HEK293T (cell line): ENCODE measurements at regions not wholly inside any gene's neighbourhood (a gene's known extent, or its start where the extent isn't known, plus 50 kb on each side); places are given as distances from the start of the nearest gene placed in this dataset.

Experiments
- CTCF ChIA-PET: fragments of 350-600 bp; formaldehyde crosslinking; extraction: SDS; loops from one replicate; lab custom pipeline; 2021; ENCODE audit warnings: antibody characterized with exemption, inconsistent platforms; lab: Yijun Ruan, JAX
- POLR2A ChIA-PET: fragments of 350-600 bp; formaldehyde crosslinking; extraction: SDS; loops from one replicate; lab custom pipeline; 2020; ENCODE audit warnings: antibody characterized with exemption, inconsistent platforms; lab: Yijun Ruan, JAX
- DNase-seq: peaks from one replicate; pipeline ENCODE4 v3.0.0; 2012; ENCODE audit warnings: mixed read lengths; ENCODE audit errors: extremely low spot score
- ARNT ChIP-seq: fragments of 450-650 bp; IDR thresholded peaks from 2 replicates; pipeline ENCODE4 v1.6.1; 2017; ENCODE audit warnings: mild to moderate bottlenecking
- BHLHE40 ChIP-seq: fragments of 450-650 bp; IDR thresholded peaks from 2 replicates; pipeline ENCODE4 v1.6.1; 2016; ENCODE audit warnings: mild to moderate bottlenecking, moderate library complexity, borderline replicate concordance
- CTBP1 ChIP-seq: fragments of 450-650 bp; IDR thresholded peaks from 2 replicates; pipeline ENCODE4 v1.6.1; 2016; ENCODE audit warnings: borderline replicate concordance
- ELF4 ChIP-seq: fragments of 450-650 bp; IDR thresholded peaks from 2 replicates; pipeline ENCODE4 v1.6.1; 2017; ENCODE audit warnings: antibody characterized with exemption
- FOXA1 ChIP-seq: fragments of 450-650 bp; IDR thresholded peaks from 2 replicates; pipeline ENCODE4 v1.6.1; 2016; ENCODE audit warnings: mild to moderate bottlenecking
- FOXK2 ChIP-seq: fragments of 450-650 bp; IDR thresholded peaks from 2 replicates; pipeline ENCODE4 v1.6.1; 2016; ENCODE audit warnings: mild to moderate bottlenecking
- FOXM1 ChIP-seq: fragments of 450-650 bp; IDR thresholded peaks from 2 replicates; pipeline ENCODE4 v1.6.1; 2017; ENCODE audit warnings: mild to moderate bottlenecking, borderline replicate concordance
- HDGF ChIP-seq: fragments of 450-650 bp; IDR thresholded peaks from 2 replicates; pipeline ENCODE4 v1.6.1; 2017; ENCODE audit warnings: antibody characterized with exemption, borderline replicate concordance
- L3MBTL2 ChIP-seq: fragments of 450-650 bp; conservative IDR thresholded peaks from 2 replicates; pipeline ENCODE4 v1.6.1; 2016; ENCODE audit warnings: mild to moderate bottlenecking
- LEF1 ChIP-seq: fragments of 450-650 bp; IDR thresholded peaks from 2 replicates; pipeline ENCODE4 v1.6.1; 2017; ENCODE audit warnings: mild to moderate bottlenecking, borderline replicate concordance
- NFRKB ChIP-seq: fragments of 450-650 bp; IDR thresholded peaks from 2 replicates; pipeline ENCODE4 v1.6.1; 2016; ENCODE audit warnings: mild to moderate bottlenecking, moderate library complexity
- PKNOX1 ChIP-seq: fragments of 450-650 bp; IDR thresholded peaks from 2 replicates; pipeline ENCODE4 v1.6.1; 2016
- SP1 ChIP-seq: fragments of 450-650 bp; IDR thresholded peaks from 2 replicates; pipeline ENCODE4 v1.6.1; 2017
- SUZ12 ChIP-seq: fragments of 450-650 bp; IDR thresholded peaks from 2 replicates; pipeline ENCODE4 v1.6.1; 2016; ENCODE audit warnings: mild to moderate bottlenecking
- TARDBP ChIP-seq: fragments of 450-650 bp; IDR thresholded peaks from 2 replicates; pipeline ENCODE4 v1.6.1; 2016
- ZNF384 ChIP-seq: fragments of 450-650 bp; IDR thresholded peaks from 2 replicates; pipeline ENCODE4 v1.6.1; 2016

- DNase-seq = no peak
- POLR2A ChIA-PET = interaction anchor here (0.6 to 1.0 kb wide), 2 partner anchors 10 to 583 kb away, joined by 3 read pairs; no protein-coding TSS in a partner anchor
- CTCF ChIA-PET = no interaction called here
- no peak for TF ChIP-seq TARDBP
- TF ChIP-seq FOXK2 = no peak
- TF ChIP-seq ELF4 = no peak
- no peak for TF ChIP-seq BHLHE40
- no peak for TF ChIP-seq HDGF
- TF ChIP-seq NFRKB = no peak
- no peak for TF ChIP-seq PKNOX1
- no peak for TF ChIP-seq FOXM1
These were observed 549.9 kb downstream of the MIAT start for GRCh38 chr22:27207266-27207665.

GRCh38 chr22:27207907-27208306 lies 550.5 kb downstream of the MIAT start:
- TF ChIP-seq HDGF = no peak
- TF ChIP-seq PKNOX1 = no peak
- no peak for TF ChIP-seq ZNF384
- no peak for TF ChIP-seq SUZ12
- no peak for TF ChIP-seq FOXM1
- no peak for TF ChIP-seq FOXK2
- TF ChIP-seq LEF1 = no peak
- TF ChIP-seq ELF4 = no peak
- no peak for TF ChIP-seq CTBP1
- no peak for TF ChIP-seq NFRKB
- TF ChIP-seq BHLHE40 = no peak
- TF ChIP-seq SP1 = no peak
- no peak for TF ChIP-seq FOXA1
- no peak for TF ChIP-seq L3MBTL2
- no peak for TF ChIP-seq ARNT
- no peak for TF ChIP-seq TARDBP
- POLR2A ChIA-PET = no interaction called here
- DNase-seq = no peak
- CTCF ChIA-PET = no interaction called here

DNA sequence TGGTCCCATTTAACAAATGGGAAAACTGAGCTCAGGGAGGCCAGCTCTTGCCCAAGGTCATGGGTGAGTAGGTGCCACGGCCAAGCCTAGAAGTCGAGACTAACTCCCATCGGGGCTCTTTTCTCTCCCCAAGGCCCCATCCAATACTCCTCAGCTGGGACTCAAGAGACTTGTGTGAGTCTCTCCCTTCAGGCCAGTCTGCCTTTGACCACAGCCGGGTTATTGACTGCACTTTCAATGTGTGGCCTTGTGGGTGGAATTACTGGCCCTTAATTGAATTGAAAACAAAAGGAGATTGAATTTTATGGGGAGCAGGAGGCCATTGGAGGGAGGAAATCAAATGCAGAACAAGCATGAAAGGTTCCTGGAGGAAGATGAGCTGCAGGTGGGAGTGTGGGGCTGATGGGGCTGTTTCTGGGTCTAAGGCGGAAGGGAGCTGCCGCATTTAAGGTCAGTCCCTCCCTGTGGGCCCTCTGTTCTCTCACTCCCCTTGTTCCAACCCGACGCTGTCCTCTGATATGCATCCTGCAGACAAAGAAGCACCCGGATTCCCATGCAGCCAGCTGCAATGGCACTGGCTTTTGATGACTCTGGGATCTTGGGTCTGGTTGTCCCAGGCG lies 552.8 kb downstream of the MIAT start:
- no peak for DNase-seq
- no peak for TF ChIP-seq ELF4
- no peak for TF ChIP-seq L3MBTL2
- no peak for TF ChIP-seq PKNOX1
- no peak for TF ChIP-seq ARNT
- no peak for TF ChIP-seq HDGF
- TF ChIP-seq FOXA1 = no peak
- POLR2A ChIA-PET = interaction anchor here (0.8 to 1.3 kb wide), 2 partner anchors 13 to 120 kb away, joined by 3 read pairs; no protein-coding TSS in a partner anchor
- CTCF ChIA-PET = no interaction called here

- CTCF ChIA-PET = no interaction called here
- POLR2A ChIA-PET = interaction anchor here (0.9 to 1.2 kb wide), 2 partner anchors 9 to 11 kb away, joined by 3 read pairs; no protein-coding TSS in a partner anchor
- no peak for DNase-seq
- TF ChIP-seq FOXA1 = no peak
- TF ChIP-seq ARNT = no peak
- TF ChIP-seq HDGF = no peak
- no peak for TF ChIP-seq ZNF384
These were observed 554.7 kb downstream of the MIAT start for GRCh38 chr22:27212102-27212501.

DNA sequence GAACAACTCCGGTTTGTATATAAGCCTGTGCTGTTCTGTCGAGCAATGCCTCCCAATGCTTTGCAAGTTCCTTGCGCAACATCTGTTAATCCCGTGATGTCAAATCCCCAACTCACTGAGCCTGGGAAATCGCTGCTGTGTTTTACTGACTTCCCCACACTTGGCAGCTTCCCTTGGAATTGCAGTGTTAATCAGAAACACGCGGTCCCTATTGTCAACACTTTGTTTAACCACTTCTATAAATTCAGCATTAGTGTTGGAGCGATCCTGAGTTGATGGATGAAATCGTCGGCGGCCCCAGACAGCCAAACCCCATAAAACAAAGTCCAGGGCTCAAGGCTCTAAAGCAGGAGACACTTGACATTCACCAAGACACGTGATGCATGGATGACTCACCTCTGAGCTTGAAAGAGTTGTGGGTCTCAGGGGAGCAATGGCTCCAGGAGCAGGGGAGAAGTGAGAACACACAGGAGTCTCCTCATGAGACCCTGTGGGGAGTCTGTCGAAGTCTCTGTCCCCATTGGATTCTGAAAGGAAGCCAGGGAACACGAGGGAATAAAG lies 555.3 kb downstream of the MIAT start:
- no peak for TF ChIP-seq BHLHE40
- no peak for TF ChIP-seq ZNF384
- no peak for TF ChIP-seq FOXA1
- TF ChIP-seq ELF4 = no peak
- TF ChIP-seq LEF1 = no peak
- TF ChIP-seq SUZ12 = no peak
- no peak for TF ChIP-seq FOXM1
- no peak for TF ChIP-seq NFRKB
- peak; percentile 74 for TF ChIP-seq L3MBTL2
- TF ChIP-seq HDGF = no peak
- TF ChIP-seq FOXK2 = no peak
- TF ChIP-seq PKNOX1 = peak; percentile 74
- TF ChIP-seq CTBP1 = peak; percentile 63; the same call in 1 of the 2 replicates
- no peak for TF ChIP-seq ARNT
- TF ChIP-seq SP1 = no peak
- no peak for TF ChIP-seq TARDBP
- CTCF ChIA-PET = no interaction called here
- POLR2A ChIA-PET = interaction anchor here (0.9 to 1.2 kb wide), 2 partner anchors 10 to 12 kb away, joined by 3 read pairs; no protein-coding TSS in a partner anchor
- DNase-seq = peak; percentile 72

DNA sequence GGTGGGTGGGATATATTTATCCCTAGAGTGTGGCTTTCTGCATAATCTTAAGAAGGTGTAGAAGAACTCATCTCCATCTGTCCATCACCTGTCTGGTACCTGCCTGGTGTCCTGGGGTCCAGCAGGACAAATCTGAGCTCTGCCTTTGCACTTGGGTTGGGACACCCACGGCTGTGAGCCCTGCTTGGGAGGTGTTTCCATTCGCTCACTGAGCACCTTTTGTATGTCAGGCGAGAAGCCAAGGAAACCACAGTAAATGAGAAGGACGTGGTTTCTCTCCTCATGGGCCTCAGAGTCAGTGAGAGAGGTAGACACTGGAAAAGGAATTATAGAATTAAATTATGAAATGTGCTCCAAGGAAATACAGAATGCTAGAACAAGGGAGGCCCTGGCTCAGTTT lies 555.9 kb downstream of the MIAT start:
- ChIA-PET CTCF (no interaction called here), POLR2A (no interaction called here)
- DNase-seq = no peak
- TF ChIP-seq ARNT (no peak), BHLHE40 (no peak), FOXM1 (no peak), SP1 (no peak), SUZ12 (no peak), FOXA1 (no peak), LEF1 (no peak), CTBP1 (no peak), ELF4 (no peak), HDGF (no peak), ZNF384 (no peak), L3MBTL2 (no peak), TARDBP (no peak), PKNOX1 (no peak), NFRKB (no peak), FOXK2 (no peak)
